Vagina (tissue), 2 donors: ENCODE measurements at regions not wholly inside any gene's neighbourhood (a gene's known extent, or its start where the extent isn't known, plus 50 kb on each side); places are given as distances from the start of the nearest gene placed in this dataset.

Experiments
- CTCF ChIP-seq, 3 experiments: fragments of 450-650 bp in 2 of 3; fragments of 200-600 bp in 1 of 3; sonication (generic) in 1 of 3; IDR thresholded peaks; one replicate each; pipeline ENCODE4 v1.5.1; 2017 to 2019; ENCODE audit warnings: antibody characterized with exemption in 3 of 3, mild to moderate bottlenecking in 2 of 3, moderate library complexity in 2 of 3
- POLR2A ChIP-seq, 2 donors: fragments of 450-650 bp; IDR thresholded peaks; one replicate each; pipeline ENCODE4 v1.6.1; 2017; ENCODE audit warnings: antibody characterized with exemption in 2 of 2, mild to moderate bottlenecking in 2 of 2, moderate library complexity in 2 of 2
- POLR2AphosphoS5 ChIP-seq, 2 donors: sonication (generic); formaldehyde crosslinking; IDR thresholded peaks; one replicate each; pipeline ENCODE4 v1.9.0; 2017; ENCODE audit warnings: antibody characterized with exemption in 2 of 2, mild to moderate bottlenecking in 2 of 2, low read depth in 1 of 2; ENCODE audit not compliant: insufficient read depth in 1 of 2

DNA sequence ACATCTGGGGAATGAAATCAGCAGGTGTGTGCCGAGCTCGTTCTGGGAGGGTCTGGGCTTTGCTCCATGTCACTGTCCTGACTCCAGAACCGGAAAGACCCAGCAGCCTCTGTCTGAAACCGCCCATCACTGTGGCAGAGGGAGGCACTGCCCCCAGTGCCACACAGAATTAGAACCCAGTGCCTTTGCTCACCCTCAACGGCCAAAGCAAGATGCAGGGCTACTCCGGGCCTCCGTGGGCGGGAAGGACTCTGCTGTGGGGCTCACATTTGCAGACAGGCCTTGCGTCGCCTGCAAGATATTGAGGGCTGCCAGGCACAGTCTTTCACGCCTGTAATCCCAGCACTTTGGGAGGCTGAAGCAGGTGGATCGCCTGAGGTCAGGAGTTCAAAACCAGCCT lies 219.2 kb upstream of the PPP2R2D start:
- TF ChIP-seq CTCF (IDR thresholded peaks at IDR 0.05) (no peak), POLR2AphosphoS5 (IDR thresholded peaks at IDR 0.05; ENCODE audit: insufficient read depth in 1 of 2, low read depth in 1 of 2) (no peak), POLR2A (IDR thresholded peaks at IDR 0.05) (no peak)
